Stomach smooth muscle (tissue), 2 donors: ENCODE measurements at regions not wholly inside any gene's neighbourhood (a gene's known extent, or its start where the extent isn't known, plus 50 kb on each side); places are given as distances from the start of the nearest gene placed in this dataset.

Experiments
- H3K27ac ChIP-seq: one replicate; pipeline ENCODE4 v1.7.0; 2013; ENCODE audit warnings: mild to moderate bottlenecking, low read length, inconsistent platforms
- H3K27me3 ChIP-seq, 2 donors: one replicate each; pipeline ENCODE4 v1.7.0; 2013; ENCODE audit warnings: low read length in 2 of 2; ENCODE audit not compliant: insufficient read depth in 2 of 2, control insufficient read depth in 1 of 2
- H3K36me3 ChIP-seq, 2 donors: one replicate each; pipeline ENCODE4 v1.7.0; 2013; ENCODE audit warnings: low read length in 2 of 2; ENCODE audit not compliant: control insufficient read depth in 2 of 2, insufficient read depth in 2 of 2
- H3K4me1 ChIP-seq: one replicate; pipeline ENCODE4 v1.7.0; 2013; ENCODE audit warnings: low read length; ENCODE audit not compliant: control insufficient read depth, insufficient read depth
- H3K4me3 ChIP-seq, 2 donors: one replicate each; pipeline ENCODE4 v1.7.0; 2013; ENCODE audit warnings: low read length in 2 of 2
- H3K9ac ChIP-seq, 2 donors: one replicate each; pipeline ENCODE4 v1.7.0; 2013; ENCODE audit warnings: low read length in 2 of 2, mild to moderate bottlenecking in 1 of 2
- H3K9me3 ChIP-seq, 2 donors: one replicate each; pipeline ENCODE4 v1.7.0; 2013; ENCODE audit warnings: low read length in 2 of 2; ENCODE audit not compliant: control insufficient read depth in 2 of 2
- donor health status: healthy.
- donor health status: Pancreatic carcinoma.

DNA sequence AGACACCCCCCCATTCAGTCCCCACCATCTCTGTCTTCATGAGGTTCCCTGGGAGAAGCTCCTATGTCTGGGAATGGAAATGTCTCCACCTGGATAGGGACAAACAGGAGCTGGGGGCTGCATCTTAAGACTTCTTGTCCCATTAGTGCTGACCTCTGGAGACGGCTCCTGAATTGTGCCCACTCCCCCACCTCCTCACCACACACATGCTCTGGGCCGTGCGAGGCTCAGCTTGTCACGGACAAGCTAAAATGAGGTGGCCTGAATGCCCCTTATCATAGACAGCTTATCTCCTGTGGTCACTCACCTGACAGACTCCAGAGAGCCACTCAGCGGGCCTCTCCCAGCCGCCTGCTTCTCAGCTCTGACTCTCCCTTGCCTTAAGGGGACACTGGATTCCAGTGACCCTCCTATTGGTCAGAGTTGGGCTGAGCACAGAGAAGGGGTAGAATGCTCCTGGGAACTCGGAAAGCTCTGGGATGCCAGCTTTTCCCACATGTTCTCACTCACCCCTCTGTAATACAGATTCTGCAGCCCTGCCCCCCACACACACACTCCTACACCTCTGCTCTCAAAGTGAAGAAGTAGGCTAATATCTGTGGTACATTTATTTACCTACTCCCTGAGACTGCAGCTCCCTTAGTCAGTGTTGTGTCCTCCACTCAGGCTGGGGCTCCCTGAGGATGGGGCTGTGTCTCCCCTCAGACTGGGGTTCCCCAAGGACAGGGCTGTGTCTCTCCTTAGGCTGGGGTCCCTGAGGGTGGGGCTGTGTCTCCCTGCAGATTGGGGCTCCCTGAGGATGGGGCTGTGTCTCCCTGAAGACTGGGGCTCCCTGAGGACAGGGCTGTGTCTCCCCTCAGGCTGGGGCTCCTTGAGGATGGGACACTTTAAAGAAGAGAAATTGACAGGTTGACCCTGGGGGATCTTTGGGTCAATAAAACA is 167.5 kb downstream of the VEGFA start:
- no peaks in the 10 kb centered on the region for H3K27me3 ChIP-seq
- H3K4me1 ChIP-seq: no peaks in the 10 kb centered on the region
- H3K27ac ChIP-seq: no peak overlapping the region
- H3K9ac ChIP-seq: no peak overlapping the region
- no peaks in the 10 kb centered on the region for H3K9me3 ChIP-seq
- no peak overlapping the region for H3K4me3 ChIP-seq
- no peaks in the 10 kb centered on the region for H3K36me3 ChIP-seq

- no peaks in the 10 kb centered on the region for H3K36me3 ChIP-seq
- H3K27me3 ChIP-seq: no peaks in the 10 kb centered on the region
- no peak overlapping the region for H3K27ac ChIP-seq
- no peaks in the 10 kb centered on the region for H3K4me1 ChIP-seq
- no peak overlapping the region for H3K9ac ChIP-seq
- no peaks in the 10 kb centered on the region for H3K9me3 ChIP-seq
- H3K4me3 ChIP-seq: no peak overlapping the region
These were observed 166.5 kb downstream of the VEGFA start for GRCh38 chr6:43936476-43936875.

GRCh38 chr6:43935921-43936439 is 166.0 kb downstream of the VEGFA start:
- Histone ChIP-seq H3K27me3 (no peaks in the 10 kb centered on the region), H3K36me3 (no peaks in the 10 kb centered on the region), H3K27ac (no peak overlapping the region), H3K4me1 (no peaks in the 10 kb centered on the region), H3K9me3 (no peaks in the 10 kb centered on the region), H3K9ac (no peak overlapping the region), H3K4me3 (no peak overlapping the region)

DNA sequence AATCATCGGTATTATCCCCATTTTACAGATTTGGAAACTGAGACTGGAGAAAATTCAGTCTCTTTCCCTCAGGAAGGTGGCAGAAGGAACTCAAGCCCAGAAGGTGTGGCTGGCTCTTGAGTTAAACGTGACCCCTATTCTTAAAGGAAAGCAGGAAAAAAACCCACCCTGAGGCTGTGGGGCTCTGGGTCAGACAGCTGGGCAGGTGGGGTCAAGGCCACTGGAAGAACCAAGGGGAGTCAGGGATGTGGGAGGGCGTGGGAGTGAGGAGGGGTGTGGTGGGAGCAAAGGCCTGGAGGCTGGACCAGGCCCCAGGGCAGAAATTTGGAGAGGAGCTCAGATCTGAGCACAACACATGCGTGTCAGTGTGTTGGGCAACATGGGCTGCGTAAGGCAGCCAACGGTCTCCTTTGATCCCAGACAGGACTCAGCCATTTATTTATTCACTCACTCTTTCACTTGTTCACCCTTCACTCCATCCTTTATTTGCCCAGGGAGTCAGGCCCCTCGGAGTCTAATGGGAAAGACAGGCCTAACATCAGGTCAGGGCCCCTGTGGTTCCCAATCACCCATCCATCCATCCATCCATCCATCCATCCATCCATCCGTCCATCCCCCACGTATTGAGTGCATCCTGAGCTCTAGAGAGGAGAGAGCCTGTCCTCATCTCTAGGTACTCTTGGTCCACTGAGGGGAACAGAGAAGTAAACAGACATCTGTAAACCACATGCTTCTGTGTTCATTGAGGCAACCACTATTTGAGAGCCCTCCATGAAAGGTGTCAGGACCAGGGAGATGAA is 165.0 kb downstream of the VEGFA start:
- Histone ChIP-seq H3K4me3 (no peak overlapping the region), H3K9me3 (no peaks in the 10 kb centered on the region), H3K9ac (no peak overlapping the region), H3K27ac (no peak overlapping the region), H3K4me1 (no peaks in the 10 kb centered on the region), H3K27me3 (no peaks in the 10 kb centered on the region), H3K36me3 (no peaks in the 10 kb centered on the region)

DNA sequence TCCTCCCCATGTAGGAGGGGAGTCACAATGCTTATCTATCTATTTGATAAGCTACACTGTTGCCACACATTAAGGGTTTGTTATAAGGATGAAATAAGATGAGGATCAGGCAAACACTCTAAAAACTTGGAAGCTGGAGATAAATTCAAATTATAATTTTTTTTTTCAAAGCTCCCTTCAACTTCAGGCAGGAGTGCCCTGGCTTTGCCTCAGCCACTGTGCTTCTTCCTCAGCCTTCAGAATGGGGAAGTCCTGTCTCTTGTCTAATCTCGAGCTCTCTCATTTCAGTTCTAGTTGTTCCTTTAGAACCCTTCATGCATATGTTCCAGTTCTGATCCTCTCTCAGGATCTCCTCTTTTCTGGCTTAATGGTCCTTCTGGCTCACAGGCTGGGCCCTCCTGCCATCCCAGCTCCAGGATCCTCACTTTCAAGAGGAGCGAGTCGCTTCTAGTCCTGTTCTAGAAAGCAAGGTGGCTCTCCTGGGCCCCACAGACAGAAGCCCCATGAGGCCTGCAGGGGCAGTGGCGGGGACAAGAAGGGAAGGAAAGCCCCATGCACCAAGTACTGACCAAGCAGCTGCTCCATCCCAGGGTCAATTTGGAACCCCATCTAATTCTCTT is 164.3 kb downstream of the VEGFA start:
- no peaks in the 10 kb centered on the region for H3K4me1 ChIP-seq
- no peaks in the 10 kb centered on the region for H3K9me3 ChIP-seq
- no peak overlapping the region for H3K27ac ChIP-seq
- no peaks in the 10 kb centered on the region for H3K27me3 ChIP-seq
- no peak overlapping the region for H3K4me3 ChIP-seq
- H3K36me3 ChIP-seq: no peaks in the 10 kb centered on the region
- no peak overlapping the region for H3K9ac ChIP-seq

- Histone ChIP-seq H3K9me3 (no peaks in the 10 kb centered on the region), H3K4me1 (no peaks in the 10 kb centered on the region), H3K9ac (no peak overlapping the region)
These were observed 163.3 kb downstream of the VEGFA start for GRCh38 chr6:43933148-43933885.

DNA sequence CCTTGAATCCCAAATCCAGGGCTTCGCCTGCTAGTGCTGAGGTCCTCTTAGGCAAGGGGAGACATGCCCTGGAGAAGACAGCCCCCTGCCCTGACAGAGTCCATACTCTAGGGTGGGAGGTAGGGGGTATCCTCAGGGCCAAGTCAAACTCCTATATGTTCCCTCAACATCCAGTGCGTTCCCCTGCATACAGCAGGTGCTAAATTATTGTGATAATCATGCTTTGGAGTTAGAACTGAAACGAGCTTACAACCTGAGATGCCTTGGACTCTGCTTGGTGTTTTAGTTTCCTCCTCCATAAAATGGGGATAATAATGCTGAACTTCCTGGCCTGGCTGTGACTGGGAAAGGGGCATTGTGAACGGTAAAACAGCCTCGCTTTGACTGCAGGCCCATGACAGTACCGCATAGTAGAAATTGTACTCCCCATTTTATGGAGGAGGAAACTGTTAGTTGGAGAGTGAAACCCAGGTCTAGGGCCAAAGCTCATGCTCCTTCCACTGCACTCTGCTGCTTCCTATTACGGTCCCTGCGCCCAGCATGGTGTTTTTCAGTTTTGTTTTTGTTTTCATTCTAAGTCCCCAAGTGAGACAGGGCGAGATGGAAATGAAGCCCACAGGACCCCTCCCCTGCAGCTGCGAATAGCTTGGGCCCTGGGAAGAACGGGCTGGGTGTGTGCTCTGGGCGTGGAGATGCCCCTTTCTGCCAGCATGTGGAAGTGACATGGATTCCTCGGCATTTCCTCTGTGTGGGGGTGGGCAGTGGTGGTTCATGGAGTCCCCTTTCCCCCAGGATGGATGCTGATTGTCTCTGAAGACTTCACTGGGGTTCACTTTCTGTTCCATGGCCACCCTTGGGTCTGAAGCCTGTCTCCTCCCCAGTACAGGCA is 162.5 kb downstream of the VEGFA start:
- H3K4me1 ChIP-seq: no peaks in the 10 kb centered on the region
- no peak overlapping the region for H3K27ac ChIP-seq
- H3K27me3 ChIP-seq: no peaks in the 10 kb centered on the region
- H3K4me3 ChIP-seq: no peak overlapping the region
- no peaks in the 10 kb centered on the region for H3K36me3 ChIP-seq
- no peak overlapping the region for H3K9ac ChIP-seq
- no peaks in the 10 kb centered on the region for H3K9me3 ChIP-seq

More at GRCh38 chr6:43933148-43933885, 163.3 kb downstream of the VEGFA start:
- Histone ChIP-seq H3K27ac (no peak overlapping the region), H3K36me3 (no peaks in the 10 kb centered on the region), H3K27me3 (no peaks in the 10 kb centered on the region), H3K4me3 (no peak overlapping the region)

DNA sequence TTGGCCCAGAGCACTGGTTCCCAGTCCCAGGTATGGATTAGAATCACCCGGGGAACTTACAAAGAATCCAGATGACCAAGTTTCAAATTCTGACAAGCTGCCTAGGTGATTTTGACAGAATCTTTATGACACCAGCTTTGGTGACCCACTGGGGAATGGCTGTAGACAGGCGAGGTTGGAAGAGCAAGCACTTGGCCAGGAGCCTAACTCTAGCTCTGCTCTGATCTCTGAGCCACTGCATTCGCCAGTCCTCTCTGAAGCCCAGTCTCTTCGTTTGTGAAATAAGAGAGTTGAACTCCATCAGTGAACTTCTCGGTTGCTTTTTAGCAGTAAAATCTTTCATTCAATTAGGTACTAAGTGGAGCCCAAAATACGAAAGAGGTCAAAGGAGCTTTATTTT is 161.2 kb downstream of the VEGFA start:
- no peak overlapping the region for H3K9ac ChIP-seq

DNA sequence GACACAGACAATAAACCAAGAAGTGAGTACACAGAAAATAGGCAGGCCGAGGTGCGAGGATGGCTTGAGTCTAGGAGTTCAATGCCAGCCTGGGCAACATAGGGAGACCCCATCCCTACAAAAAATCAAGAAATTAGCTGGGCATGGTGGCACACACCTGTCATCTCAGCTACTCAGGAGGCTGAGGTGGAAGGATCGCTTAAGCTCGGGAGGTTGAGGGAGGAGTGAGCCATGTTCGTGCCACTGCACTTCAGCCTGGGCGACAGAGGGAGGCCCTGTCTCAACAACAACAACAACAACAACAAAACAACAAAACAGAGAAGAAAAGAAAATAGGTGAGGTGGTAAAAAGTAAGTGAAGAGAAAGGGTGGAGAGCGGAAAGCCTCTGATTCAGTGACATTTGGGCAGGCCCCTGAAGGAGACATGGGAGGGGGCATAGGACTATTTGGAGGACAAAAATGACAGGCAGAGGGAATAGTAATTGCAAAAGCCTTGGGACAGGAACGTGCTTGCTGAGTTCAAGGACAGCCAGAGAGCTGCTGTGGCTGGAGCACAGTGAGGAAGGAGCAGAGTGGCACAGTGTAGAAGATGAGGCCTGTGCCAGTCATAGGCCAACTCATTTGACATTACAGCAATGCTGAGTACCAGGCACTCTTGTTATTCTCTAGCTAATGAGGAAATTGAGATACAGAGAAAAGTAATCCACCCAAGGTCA is 160.6 kb downstream of the VEGFA start:
- Histone ChIP-seq H3K36me3 (no peaks in the 10 kb centered on the region), H3K4me3 (no peak overlapping the region), H3K27me3 (no peaks in the 10 kb centered on the region), H3K27ac (no peak overlapping the region), H3K9me3 (no peaks in the 10 kb centered on the region), H3K4me1 (no peaks in the 10 kb centered on the region), H3K9ac (no peak overlapping the region)

More for the DNA sequence above, 161.2 kb downstream of the VEGFA start:
- no peak overlapping the region for H3K27ac ChIP-seq
- no peak overlapping the region for H3K4me3 ChIP-seq
- H3K4me1 ChIP-seq: no peaks in the 10 kb centered on the region
- no peaks in the 10 kb centered on the region for H3K36me3 ChIP-seq
- H3K27me3 ChIP-seq: no peaks in the 10 kb centered on the region
- H3K9me3 ChIP-seq: no peaks in the 10 kb centered on the region
